A549 (cell line): ENCODE measurements at regions not wholly inside any gene's neighbourhood (a gene's known extent, or its start where the extent isn't known, plus 50 kb on each side); places are given as distances from the start of the nearest gene placed in this dataset.

Experiments
- ATAC-seq, 2 experiments: fragments of 200-7000 bp in 1 of 2; fragments of >200 bp in 1 of 2; cut with Nextera tagmentation in 1 of 2; cut with Tn5 transposase in 1 of 2; 3 replicates each; pipeline versions ENCODE4 v1.8.0 to v1.9.1; 2018 to 2020; ENCODE audit warnings: mild to moderate bottlenecking in 1 of 2, moderate library complexity in 1 of 2
- CTCF ChIA-PET: fragments of 300-600 bp; sonication (Branson Sonifier 250); formaldehyde crosslinking; extraction: SDS; loops from one replicate; lab custom pipeline; 2021; ENCODE audit warnings: antibody characterized with exemption, inconsistent platforms; lab: Yijun Ruan, JAX
- POLR2A ChIA-PET: fragments of 350-600 bp; formaldehyde crosslinking; extraction: SDS; loops from one replicate; lab custom pipeline; 2021; ENCODE audit warnings: antibody characterized with exemption, inconsistent platforms; lab: Yijun Ruan, JAX
- DNase-seq, 2 experiments: peaks; one replicate each; pipeline versions ENCODE4 v3.0.0 to v3.0.0-alpha.2; 2011 to 2016; ENCODE audit warnings: low read depth in 1 of 2, low spot score in 1 of 2
- FAIRE-seq: peaks from 2 replicates; lab custom pipeline; 2011; peaks lifted over from hg19 to GRCh38; lab: Jason Lieb, UNC
- H3K27ac ChIP-seq, 2 experiments: fragments of >200 bp; sonication (Bioruptor Twin); formaldehyde crosslinking; 3 replicates each; pipeline ENCODE4 v1.5.1; 2016 to 2017
- H3K4me1 ChIP-seq: fragments of >200 bp; sonication (Bioruptor Twin); formaldehyde crosslinking; 3 replicates; pipeline ENCODE4 v1.6.1; 2016
- H3K4me2 ChIP-seq: fragments of >200 bp; sonication (Bioruptor Twin); formaldehyde crosslinking; 3 replicates; pipeline ENCODE4 v1.6.1; 2016
- H3K4me3 ChIP-seq: fragments of >200 bp; sonication (Bioruptor Twin); formaldehyde crosslinking; 3 replicates; pipeline ENCODE4 v1.5.1; 2016
- H3K9me3 ChIP-seq: fragments of >200 bp; sonication (Bioruptor Twin); formaldehyde crosslinking; 3 replicates; pipeline ENCODE4 v1.6.1; 2016
- BCL3 ChIP-seq: fragments of >200 bp; sonication (Bioruptor Twin); formaldehyde crosslinking; IDR thresholded peaks from 3 replicates; pipeline ENCODE4 v1.6.1; 2016
- BHLHE40 ChIP-seq: IDR thresholded peaks from 2 replicates; pipeline ENCODE4 v1.6.1; 2012; ENCODE audit warnings: low read depth, low read length, inconsistent platforms
- CBX8 ChIP-seq: fragments of 200-600 bp; sonication (generic); IDR thresholded peaks from 2 replicates; pipeline ENCODE4 v1.6.1; 2016
- CEBPB ChIP-seq, 2 experiments: fragments of >200 bp in 1 of 2; sonication (Bioruptor Twin) in 1 of 2; formaldehyde crosslinking in 1 of 2; IDR thresholded peaks; 2 replicates each; pipeline ENCODE4 v1.6.1; 2012 to 2016
- EHMT2 ChIP-seq: fragments of 200-600 bp; sonication (generic); IDR thresholded peaks from 2 replicates; pipeline ENCODE4 v1.6.1; 2016; ENCODE audit warnings: antibody characterized with exemption, low read depth, mild to moderate bottlenecking, moderate library complexity
- HEYL ChIP-seq: fragments of 250-450 bp; sonication (Bioruptor Pico); IDR thresholded peaks from 2 replicates; pipeline ENCODE4 v1.8.0; 2021; ENCODE audit warnings: mild to moderate bottlenecking, moderate library complexity
- HOXA7 ChIP-seq: fragments of 250-450 bp; sonication (Bioruptor Pico); IDR thresholded peaks from 2 replicates; pipeline ENCODE4 v1.5.0; 2020; ENCODE audit warnings: mild to moderate bottlenecking, moderate library complexity
- HOXB13 ChIP-seq: fragments of 250-450 bp; sonication (Bioruptor Pico); IDR thresholded peaks from 2 replicates; pipeline ENCODE4 v1.5.0; 2020; ENCODE audit warnings: low read depth, mild to moderate bottlenecking, moderate library complexity
- MAFK ChIP-seq: fragments of 450-650 bp; IDR thresholded peaks from 2 replicates; pipeline ENCODE4 v1.6.1; 2014; ENCODE audit not compliant: partially characterized antibody
- MAX ChIP-seq: IDR thresholded peaks from 2 replicates; pipeline ENCODE4 v1.6.1; 2012
- POLR2AphosphoS2 ChIP-seq: conservative IDR thresholded peaks from 2 replicates; pipeline ENCODE4 v1.6.1; 2012; ENCODE audit warnings: low read length, improper control_type of control experiment, inconsistent platforms
- RAD21 ChIP-seq, 2 experiments: fragments of >200 bp in 1 of 2; sonication (Bioruptor Twin) in 1 of 2; formaldehyde crosslinking in 1 of 2; IDR thresholded peaks in 1 of 2; conservative IDR thresholded peaks in 1 of 2; 2 replicates in 1 of 2; 3 replicates in 1 of 2; pipeline ENCODE4 v1.6.1; 2012 to 2018; ENCODE audit warnings: inconsistent platforms in 1 of 2
- RARB ChIP-seq: fragments of 250-450 bp; sonication (Bioruptor Pico); IDR thresholded peaks from 2 replicates; pipeline ENCODE4 v1.8.0; 2021; ENCODE audit warnings: mild to moderate bottlenecking, moderate library complexity
- TFCP2L1 ChIP-seq: fragments of 250-450 bp; sonication (Bioruptor Pico); IDR thresholded peaks from 2 replicates; pipeline ENCODE4 v1.5.0; 2021; ENCODE audit warnings: mild to moderate bottlenecking
- ZNF302 ChIP-seq: fragments of 250-450 bp; sonication (Bioruptor Pico); IDR thresholded peaks from 2 replicates; pipeline ENCODE4 v1.9.0; 2021; ENCODE audit warnings: inconsistent platforms, mild to moderate bottlenecking, moderate library complexity
- ZSCAN20 ChIP-seq: fragments of 250-450 bp; sonication (Bioruptor Pico); IDR thresholded peaks from 2 replicates; pipeline ENCODE4 v1.8.0; 2022; ENCODE audit warnings: mild to moderate bottlenecking, moderate library complexity
- WGBS: methylation state at CpG from one replicate; pipeline ENCODE4 v1.1.6; 2017; ENCODE audit errors: missing lambda C conversion rate; 5-methylcytosine and 5-hydroxymethylcytosine counted together
- TF ChIP-seq, protein P1 (sequence below): IDR thresholded peaks from 2 replicates; pipeline ENCODE4 v1.6.1; 2012
- TF ChIP-seq, protein P2 (sequence below): fragments of >200 bp; sonication (Bioruptor Twin); formaldehyde crosslinking; IDR thresholded peaks from 3 replicates; pipeline ENCODE4 v1.5.1; 2016

GRCh38 chr3:152093901-152094300, 174.8 kb upstream of the MBNL1 start (continued):
- TF ChIP-seq RARB (CRISPR knock-in tag), result no peak

- no peaks in the 10 kb centered on the region for H3K4me1 ChIP-seq
- ChIA-PET POLR2A (no interaction called here), CTCF (no interaction called here)
- H3K4me3 ChIP-seq, result no peak overlapping the region
- no peak for DNase-seq
- no peak overlapping the region for H3K4me2 ChIP-seq
- FAIRE-seq, result peak; percentile 59
- no peaks in the 10 kb centered on the region for H3K9me3 ChIP-seq
- TF ChIP-seq CEBPB (IDR thresholded peaks at IDR 0.05), result no peak
- no peak for TF ChIP-seq ZSCAN20 (CRISPR knock-in tag)
- TF ChIP-seq, protein P1, sequence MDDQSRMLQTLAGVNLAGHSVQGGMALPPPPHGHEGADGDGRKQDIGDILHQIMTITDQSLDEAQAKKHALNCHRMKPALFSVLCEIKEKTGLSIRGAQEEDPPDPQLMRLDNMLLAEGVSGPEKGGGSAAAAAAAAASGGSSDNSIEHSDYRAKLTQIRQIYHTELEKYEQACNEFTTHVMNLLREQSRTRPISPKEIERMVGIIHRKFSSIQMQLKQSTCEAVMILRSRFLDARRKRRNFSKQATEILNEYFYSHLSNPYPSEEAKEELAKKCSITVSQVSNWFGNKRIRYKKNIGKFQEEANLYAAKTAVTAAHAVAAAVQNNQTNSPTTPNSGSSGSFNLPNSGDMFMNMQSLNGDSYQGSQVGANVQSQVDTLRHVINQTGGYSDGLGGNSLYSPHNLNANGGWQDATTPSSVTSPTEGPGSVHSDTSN, result no peak
- no peak for TF ChIP-seq CBX8
- TF ChIP-seq POLR2AphosphoS2, result no peak
- TF ChIP-seq TFCP2L1 (CRISPR knock-in tag), result no peak
- TF ChIP-seq RAD21 (conservative IDR thresholded peaks at IDR 0.05 in 1 of 2, IDR thresholded peaks at IDR 0.05 in 1 of 2), result no peak
- TF ChIP-seq, all 56 proteins: peak for 0
- no peak overlapping the region for H3K27ac ChIP-seq
- no peak for ATAC-seq
Measured at GRCh38 chr3:152094406-152094805, 174.3 kb upstream of the MBNL1 start.

DNA sequence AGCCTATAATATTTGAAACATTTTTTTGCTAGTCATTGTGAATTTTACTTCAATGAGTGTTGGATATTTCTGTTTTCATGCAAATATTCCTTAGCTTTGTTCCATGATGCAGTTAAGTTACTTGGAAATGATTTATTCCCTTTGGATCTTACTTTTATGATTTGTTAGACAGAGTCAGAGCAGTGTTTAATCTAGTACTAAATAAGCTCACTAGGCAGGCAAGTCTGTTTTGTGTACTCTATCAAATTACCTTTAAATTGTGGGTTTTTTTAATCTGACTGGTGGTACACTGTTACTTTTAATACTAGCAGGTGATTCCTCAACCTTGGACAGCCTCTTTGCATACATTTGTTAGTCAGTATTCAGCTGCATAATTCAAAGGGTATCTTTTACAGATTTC, 173.3 kb upstream of the MBNL1 start:
- Histone ChIP-seq H3K27ac (no peak overlapping the region), H3K4me1 (no peaks in the 10 kb centered on the region), H3K9me3 (no peaks in the 10 kb centered on the region), H3K4me2 (no peak overlapping the region), H3K4me3 (no peak overlapping the region)
- no peak for TF ChIP-seq BCL3
- TF ChIP-seq MAFK, result no peak
- TF ChIP-seq HEYL (CRISPR knock-in tag), result no peak
- no peak for TF ChIP-seq MAX
- TF ChIP-seq RARB (CRISPR knock-in tag), result no peak
- TF ChIP-seq HOXA7 (CRISPR knock-in tag), result no peak
- no peak for TF ChIP-seq EHMT2
- no peak for FAIRE-seq
- DNase-seq, result no peak
- ChIA-PET CTCF (no interaction called here), POLR2A (no interaction called here)
- no peak for ATAC-seq

GRCh38 chr3:152096280-152096906, 172.3 kb upstream of the MBNL1 start:
- WGBS, result 82% methylated on average over 5 of the region's 5 CpGs
- CTCF ChIA-PET, result no interaction called here
- no peak overlapping the region for H3K27ac ChIP-seq
- no peaks in the 10 kb centered on the region for H3K9me3 ChIP-seq
- ATAC-seq (no peak), FAIRE-seq (no peak), DNase-seq (no peak)
- POLR2A ChIA-PET, result no interaction called here
- H3K4me1 ChIP-seq, result no peaks in the 10 kb centered on the region
- TF ChIP-seq HOXB13 (CRISPR knock-in tag) (no peak), EHMT2 (no peak), ZNF302 (CRISPR knock-in tag) (no peak), MAFK (no peak), MAX (no peak), ZSCAN20 (CRISPR knock-in tag) (no peak), BHLHE40 (no peak), HOXA7 (CRISPR knock-in tag) (no peak)
- TF ChIP-seq, protein P2, sequence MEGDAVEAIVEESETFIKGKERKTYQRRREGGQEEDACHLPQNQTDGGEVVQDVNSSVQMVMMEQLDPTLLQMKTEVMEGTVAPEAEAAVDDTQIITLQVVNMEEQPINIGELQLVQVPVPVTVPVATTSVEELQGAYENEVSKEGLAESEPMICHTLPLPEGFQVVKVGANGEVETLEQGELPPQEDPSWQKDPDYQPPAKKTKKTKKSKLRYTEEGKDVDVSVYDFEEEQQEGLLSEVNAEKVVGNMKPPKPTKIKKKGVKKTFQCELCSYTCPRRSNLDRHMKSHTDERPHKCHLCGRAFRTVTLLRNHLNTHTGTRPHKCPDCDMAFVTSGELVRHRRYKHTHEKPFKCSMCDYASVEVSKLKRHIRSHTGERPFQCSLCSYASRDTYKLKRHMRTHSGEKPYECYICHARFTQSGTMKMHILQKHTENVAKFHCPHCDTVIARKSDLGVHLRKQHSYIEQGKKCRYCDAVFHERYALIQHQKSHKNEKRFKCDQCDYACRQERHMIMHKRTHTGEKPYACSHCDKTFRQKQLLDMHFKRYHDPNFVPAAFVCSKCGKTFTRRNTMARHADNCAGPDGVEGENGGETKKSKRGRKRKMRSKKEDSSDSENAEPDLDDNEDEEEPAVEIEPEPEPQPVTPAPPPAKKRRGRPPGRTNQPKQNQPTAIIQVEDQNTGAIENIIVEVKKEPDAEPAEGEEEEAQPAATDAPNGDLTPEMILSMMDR, result no peak
- H3K4me3 ChIP-seq, result no peak overlapping the region
- no peak overlapping the region for H3K4me2 ChIP-seq
